T-helper 1 cell treated with Interleukin-12 subunit alpha and Interleukin-12 subunit beta and Interleukin-4 antibody, amounts not matched to agents 30 μg/mL and 1 μg/mL, for 36 hours (primary cell): ENCODE measurements at regions not wholly inside any gene's neighbourhood (a gene's known extent, or its start where the extent isn't known, plus 50 kb on each side); places are given as distances from the start of the nearest gene placed in this dataset.
"Not testable (repeated sequence)": the region's sequence is repeated elsewhere in the genome, so short reads cannot be mapped to it uniquely, and the experiment has no call there.

Source experiments
- H3K27ac Mint-ChIP-seq: one replicate; pipeline ENCODE4 v1.8.0; 2021; ENCODE audit warnings: mild to moderate bottlenecking, mixed read lengths
- H3K27me3 Mint-ChIP-seq: one replicate; pipeline ENCODE4 v1.8.0; 2021; ENCODE audit warnings: low read depth, mixed read lengths
- H3K36me3 Mint-ChIP-seq: one replicate; pipeline ENCODE4 v1.8.0; 2021; ENCODE audit warnings: low read depth, mixed read lengths
- H3K4me1 Mint-ChIP-seq: one replicate; pipeline ENCODE4 v1.8.0; 2021; ENCODE audit warnings: low read depth, mixed read lengths
- H3K4me3 Mint-ChIP-seq: one replicate; pipeline ENCODE4 v1.8.0; 2021; ENCODE audit warnings: mild to moderate bottlenecking, moderate library complexity, mixed read lengths
- H3K9me3 Mint-ChIP-seq: one replicate; pipeline ENCODE4 v1.8.0; 2021; ENCODE audit warnings: mixed read lengths

GRCh38 chr5:102154791-102155605, 141.1 kb downstream of the SLCO4C1 start:
- peak overlapping the region; percentile 19 for H3K4me3 Mint-ChIP-seq
- H3K36me3 Mint-ChIP-seq, H3K4me1 Mint-ChIP-seq, H3K27me3 Mint-ChIP-seq, H3K27ac Mint-ChIP-seq, H3K9me3 Mint-ChIP-seq: not testable (repeated sequence)

GRCh38 chr5:102154291-102154690, 141.8 kb downstream of the SLCO4C1 start:
- Mint-ChIP-seq H3K4me3 (no peak overlapping the region), H3K27ac (no peak overlapping the region), H3K36me3 (no peaks in the 10 kb centered on the region), H3K4me1 (no peaks in the 10 kb centered on the region), H3K9me3 (peaks cover 6% of the 10 kb centered on the region), H3K27me3 (no peaks in the 10 kb centered on the region)

- Mint-ChIP-seq H3K27ac (no peak overlapping the region), H3K4me3 (no peak overlapping the region), H3K27me3 (no peaks in the 10 kb centered on the region), H3K36me3 (no peaks in the 10 kb centered on the region), H3K4me1 (no peaks in the 10 kb centered on the region), H3K9me3 (no peaks in the 10 kb centered on the region)
These were observed 142.9 kb downstream of the SLCO4C1 start for GRCh38 chr5:102153003-102153759.

GRCh38 chr5:102139029-102139428, 157.1 kb downstream of the SLCO4C1 start:
- Mint-ChIP-seq H3K4me1 (no peaks in the 10 kb centered on the region), H3K4me3 (no peak overlapping the region), H3K27ac (no peak overlapping the region), H3K36me3 (no peaks in the 10 kb centered on the region), H3K9me3 (no peaks in the 10 kb centered on the region), H3K27me3 (no peaks in the 10 kb centered on the region)

- Mint-ChIP-seq H3K4me1 (no peaks in the 10 kb centered on the region), H3K27ac (no peak overlapping the region), H3K27me3 (no peaks in the 10 kb centered on the region), H3K4me3 (no peak overlapping the region), H3K9me3 (no peaks in the 10 kb centered on the region), H3K36me3 (no peaks in the 10 kb centered on the region)
These were observed 157.8 kb downstream of the SLCO4C1 start for GRCh38 chr5:102138243-102138653.

- Mint-ChIP-seq H3K4me1 (no peaks in the 10 kb centered on the region), H3K4me3 (no peak overlapping the region), H3K9me3 (peaks cover 4% of the 10 kb centered on the region), H3K27me3 (no peaks in the 10 kb centered on the region), H3K36me3 (no peaks in the 10 kb centered on the region), H3K27ac (no peak overlapping the region)
These were observed 165.2 kb downstream of the SLCO4C1 start for GRCh38 chr5:102130890-102131289.

GRCh38 chr5:102130386-102130785, 165.7 kb downstream of the SLCO4C1 start:
- H3K4me3 Mint-ChIP-seq: no peak overlapping the region
- H3K4me1 Mint-ChIP-seq: no peaks in the 10 kb centered on the region
- no peaks in the 10 kb centered on the region for H3K27me3 Mint-ChIP-seq
- H3K9me3 Mint-ChIP-seq: peaks cover 4% of the 10 kb centered on the region
- H3K27ac Mint-ChIP-seq: no peak overlapping the region
- no peaks in the 10 kb centered on the region for H3K36me3 Mint-ChIP-seq

- H3K36me3 Mint-ChIP-seq: no peaks in the 10 kb centered on the region
- H3K9me3 Mint-ChIP-seq: no peaks in the 10 kb centered on the region
- no peaks in the 10 kb centered on the region for H3K27me3 Mint-ChIP-seq
- no peak overlapping the region for H3K27ac Mint-ChIP-seq
- H3K4me1 Mint-ChIP-seq: no peaks in the 10 kb centered on the region
- no peak overlapping the region for H3K4me3 Mint-ChIP-seq
These were observed 176.8 kb downstream of the SLCO4C1 start for GRCh38 chr5:102119252-102119651.

GRCh38 chr5:102115736-102116135, 180.3 kb downstream of the SLCO4C1 start:
- no peaks in the 10 kb centered on the region for H3K4me1 Mint-ChIP-seq
- no peak overlapping the region for H3K27ac Mint-ChIP-seq
- H3K4me3 Mint-ChIP-seq: no peak overlapping the region
- no peaks in the 10 kb centered on the region for H3K27me3 Mint-ChIP-seq
- H3K9me3 Mint-ChIP-seq: no peaks in the 10 kb centered on the region
- no peaks in the 10 kb centered on the region for H3K36me3 Mint-ChIP-seq

GRCh38 chr5:102114525-102115069, 181.5 kb downstream of the SLCO4C1 start:
- no peaks in the 10 kb centered on the region for H3K4me1 Mint-ChIP-seq
- H3K36me3 Mint-ChIP-seq: no peaks in the 10 kb centered on the region
- H3K27ac Mint-ChIP-seq: no peak overlapping the region
- no peaks in the 10 kb centered on the region for H3K9me3 Mint-ChIP-seq
- H3K27me3 Mint-ChIP-seq: no peaks in the 10 kb centered on the region
- no peak overlapping the region for H3K4me3 Mint-ChIP-seq

- Mint-ChIP-seq H3K36me3 (no peaks in the 10 kb centered on the region), H3K4me1 (no peaks in the 10 kb centered on the region), H3K27ac (no peak overlapping the region), H3K9me3 (no peaks in the 10 kb centered on the region), H3K4me3 (no peak overlapping the region), H3K27me3 (no peaks in the 10 kb centered on the region)
These were observed 188.2 kb downstream of the SLCO4C1 start for GRCh38 chr5:102107865-102108264.

GRCh38 chr5:102106599-102106998, 189.5 kb downstream of the SLCO4C1 start:
- no peaks in the 10 kb centered on the region for H3K4me1 Mint-ChIP-seq
- no peaks in the 10 kb centered on the region for H3K27me3 Mint-ChIP-seq
- no peak overlapping the region for H3K4me3 Mint-ChIP-seq
- no peak overlapping the region for H3K27ac Mint-ChIP-seq
- H3K36me3 Mint-ChIP-seq: no peaks in the 10 kb centered on the region
- no peaks in the 10 kb centered on the region for H3K9me3 Mint-ChIP-seq

- Mint-ChIP-seq H3K36me3 (no peaks in the 10 kb centered on the region), H3K4me3 (no peak overlapping the region), H3K27ac (no peak overlapping the region), H3K9me3 (no peaks in the 10 kb centered on the region), H3K27me3 (no peaks in the 10 kb centered on the region), H3K4me1 (no peaks in the 10 kb centered on the region)
These were observed 196.2 kb downstream of the SLCO4C1 start for GRCh38 chr5:102099766-102100331.

GRCh38 chr5:102099083-102099482, 197.0 kb downstream of the SLCO4C1 start:
- not testable (repeated sequence) for H3K27ac Mint-ChIP-seq, H3K36me3 Mint-ChIP-seq, H3K9me3 Mint-ChIP-seq, H3K27me3 Mint-ChIP-seq, H3K4me1 Mint-ChIP-seq, H3K4me3 Mint-ChIP-seq

- H3K27me3 Mint-ChIP-seq, H3K9me3 Mint-ChIP-seq, H3K4me1 Mint-ChIP-seq, H3K36me3 Mint-ChIP-seq, H3K4me3 Mint-ChIP-seq, H3K27ac Mint-ChIP-seq: not testable (repeated sequence)
These were observed 197.5 kb downstream of the SLCO4C1 start for GRCh38 chr5:102098606-102099005.
